ENCODE measurements at regions not wholly inside any gene's neighbourhood (a gene's known extent, or its start where the extent isn't known, plus 50 kb on each side); places are given as distances from the start of the nearest gene placed in this dataset.
A peak's percentile ranks its signal among the peaks of the same experiment; 100 is the strongest.

DNA sequence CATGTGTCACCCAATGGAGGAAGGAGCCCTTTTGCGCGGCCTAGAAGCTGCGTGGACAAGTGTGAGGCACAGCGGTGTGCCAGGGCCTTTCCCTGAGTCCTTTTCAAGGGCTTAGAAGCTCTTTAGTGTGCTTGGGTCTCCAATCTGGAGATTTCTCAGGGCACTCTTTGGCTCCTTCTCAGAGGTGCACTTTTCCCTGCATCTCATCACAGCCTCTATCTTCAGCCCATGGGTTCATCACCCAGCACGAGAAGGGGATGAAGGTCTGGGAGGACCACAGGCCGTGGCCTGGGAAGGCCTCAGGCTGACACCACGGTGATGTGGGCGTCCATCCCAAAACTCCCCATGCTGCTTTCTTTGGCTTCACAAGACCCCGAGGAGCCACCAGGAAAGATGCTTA, 233.4 kb downstream of the TEX36 start:
- Histone ChIP-seq H3K4me3 (no peak overlapping the region), H3K27ac (no peak overlapping the region), H3K27me3 (no peaks in the 10 kb centered on the region), H3K4me1 (no peaks in the 10 kb centered on the region), H3K36me3 (no peaks in the 10 kb centered on the region), H3K9ac (ENCODE audit: low read depth in 2 of 2, low read length in 2 of 2) (no peak overlapping the region), H3K9me3 (no peaks in the 10 kb centered on the region)
- intact Hi-C loops (cut with DNase I): no loop called here
- DNase-seq: no peak
- TF ChIP-seq CTCF (IDR thresholded peaks at IDR 0.05): no peak

GRCh38 chr10:125448596-125448995, 234.4 kb downstream of the TEX36 start:
- Histone ChIP-seq H3K27me3 (no peaks in the 10 kb centered on the region), H3K9me3 (no peaks in the 10 kb centered on the region), H3K9ac (ENCODE audit: low read depth in 2 of 2, low read length in 2 of 2) (no peak overlapping the region), H3K27ac (no peak overlapping the region), H3K36me3 (no peaks in the 10 kb centered on the region), H3K4me1 (no peaks in the 10 kb centered on the region), H3K4me3 (no peak overlapping the region)
- intact Hi-C loops (cut with DNase I): no loop called here
- peak; percentile 47 for DNase-seq
- TF ChIP-seq CTCF (IDR thresholded peaks at IDR 0.05): peak; percentile 46

DNA sequence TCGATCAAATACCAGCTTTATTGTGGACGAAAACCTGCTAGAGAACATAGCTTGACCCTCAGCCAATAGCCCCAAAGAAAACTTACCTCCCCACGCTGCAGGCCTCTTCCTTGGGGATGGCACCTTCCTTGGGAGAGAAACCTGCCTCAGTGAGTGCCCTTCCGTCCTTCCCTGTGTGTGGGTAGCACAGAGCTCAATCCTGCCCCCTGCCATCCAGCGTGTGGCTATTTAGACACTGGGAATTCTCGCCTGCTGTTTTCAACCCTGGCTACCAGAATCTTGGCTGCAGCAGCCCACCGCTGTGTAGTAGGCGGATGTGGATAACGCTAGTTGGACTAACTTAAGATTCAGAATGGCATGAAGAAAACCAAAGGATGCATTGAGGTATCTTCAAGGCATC, 238.2 kb downstream of the TEX36 start:
- Histone ChIP-seq H3K9me3 (no peaks in the 10 kb centered on the region), H3K4me3 (no peak overlapping the region), H3K4me1 (no peaks in the 10 kb centered on the region), H3K9ac (ENCODE audit: low read depth in 2 of 2, low read length in 2 of 2) (no peak overlapping the region), H3K36me3 (no peaks in the 10 kb centered on the region), H3K27me3 (no peaks in the 10 kb centered on the region), H3K27ac (no peak overlapping the region)
- intact Hi-C loops (cut with DNase I): no loop called here
- no peak for DNase-seq
- TF ChIP-seq CTCF (IDR thresholded peaks at IDR 0.05): no peak

- Histone ChIP-seq H3K27ac (no peak overlapping the region), H3K9me3 (no peaks in the 10 kb centered on the region), H3K27me3 (no peaks in the 10 kb centered on the region), H3K9ac (ENCODE audit: low read depth in 2 of 2, low read length in 2 of 2) (no peak overlapping the region), H3K4me3 (no peak overlapping the region), H3K4me1 (no peaks in the 10 kb centered on the region), H3K36me3 (no peaks in the 10 kb centered on the region)
- no peak for TF ChIP-seq CTCF (IDR thresholded peaks at IDR 0.05)
- intact Hi-C loops (cut with DNase I): no loop called here
- DNase-seq: no peak
Observed at GRCh38 chr10:125442856-125443540, 240.0 kb downstream of the TEX36 start.

DNA sequence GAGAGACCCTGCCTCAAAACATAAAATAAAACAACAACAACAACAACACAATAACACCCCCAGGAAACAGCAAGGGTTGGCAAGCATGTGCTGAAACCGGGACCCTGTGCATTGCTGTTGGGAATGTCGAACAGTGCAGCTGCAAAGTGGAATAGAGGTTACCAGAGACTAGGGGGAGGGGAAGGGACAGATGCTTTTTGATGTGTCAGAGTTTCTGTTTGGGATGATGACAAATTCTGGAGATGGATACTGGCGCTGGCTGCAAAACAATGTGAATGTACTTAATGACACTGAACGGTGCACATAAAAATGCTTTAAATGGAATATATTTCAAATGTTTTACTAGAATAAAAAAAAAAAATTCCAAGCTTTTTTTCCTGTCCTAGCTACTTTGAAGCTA, 241.8 kb downstream of the TEX36 start:
- Histone ChIP-seq H3K9me3 (no peaks in the 10 kb centered on the region), H3K27me3 (no peaks in the 10 kb centered on the region), H3K36me3 (no peaks in the 10 kb centered on the region), H3K9ac (ENCODE audit: low read depth in 2 of 2, low read length in 2 of 2) (no peak overlapping the region), H3K27ac (no peak overlapping the region), H3K4me3 (no peak overlapping the region), H3K4me1 (no peaks in the 10 kb centered on the region)
- no peak for DNase-seq
- TF ChIP-seq CTCF (IDR thresholded peaks at IDR 0.05): no peak
- intact Hi-C loops (cut with DNase I): no loop called here

All from colonic mucosa (tissue), 4 donors.